Vagina (tissue), 2 donors: ENCODE measurements at regions not wholly inside any gene's neighbourhood (a gene's known extent, or its start where the extent isn't known, plus 50 kb on each side); places are given as distances from the start of the nearest gene placed in this dataset.

ENCODE experiments used
- CTCF ChIP-seq, 3 experiments: fragments of 450-650 bp in 2 of 3; fragments of 200-600 bp in 1 of 3; sonication (generic) in 1 of 3; IDR thresholded peaks; one replicate each; pipeline ENCODE4 v1.5.1; 2017 to 2019; ENCODE audit warnings: antibody characterized with exemption in 3 of 3, mild to moderate bottlenecking in 2 of 3, moderate library complexity in 2 of 3
- POLR2A ChIP-seq, 2 donors: fragments of 450-650 bp; IDR thresholded peaks; one replicate each; pipeline ENCODE4 v1.6.1; 2017; ENCODE audit warnings: antibody characterized with exemption in 2 of 2, mild to moderate bottlenecking in 2 of 2, moderate library complexity in 2 of 2
- POLR2AphosphoS5 ChIP-seq, 2 donors: sonication (generic); formaldehyde crosslinking; IDR thresholded peaks; one replicate each; pipeline ENCODE4 v1.9.0; 2017; ENCODE audit warnings: antibody characterized with exemption in 2 of 2, mild to moderate bottlenecking in 2 of 2, low read depth in 1 of 2; ENCODE audit not compliant: insufficient read depth in 1 of 2

DNA sequence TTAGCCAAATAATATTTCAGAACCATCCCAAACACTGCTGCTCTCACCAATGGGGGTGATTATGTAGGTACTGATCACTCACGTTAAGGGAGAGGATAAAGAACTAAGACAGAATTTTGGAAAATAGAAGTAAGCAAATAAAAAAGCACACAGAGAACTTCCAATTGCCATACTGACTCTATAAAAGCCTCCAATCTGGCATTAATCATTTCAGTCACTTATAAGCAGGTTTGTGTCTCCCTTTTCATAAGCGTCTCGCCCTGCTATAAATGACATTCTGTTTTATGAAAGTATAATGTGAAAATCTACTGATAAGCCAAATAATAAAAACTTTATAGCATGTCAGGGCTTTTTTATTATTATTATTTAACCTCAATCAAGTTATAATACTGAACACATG lies 435.2 kb downstream of the ETNK1 start:
- TF ChIP-seq CTCF (IDR thresholded peaks at IDR 0.05) (no peak), POLR2A (IDR thresholded peaks at IDR 0.05) (no peak), POLR2AphosphoS5 (IDR thresholded peaks at IDR 0.05; ENCODE audit: insufficient read depth in 1 of 2, low read depth in 1 of 2) (no peak)
